Esophagus squamous epithelium (tissue), 4 donors: ENCODE measurements at regions not wholly inside any gene's neighbourhood (a gene's known extent, or its start where the extent isn't known, plus 50 kb on each side); places are given as distances from the start of the nearest gene placed in this dataset.

ENCODE experiments used
- POLR2A ChIP-seq, 4 donors: fragments of 450-650 bp; IDR thresholded peaks; one replicate each; pipeline ENCODE4 v1.6.1; 2017; ENCODE audit warnings: antibody characterized with exemption in 4 of 4, mild to moderate bottlenecking in 4 of 4, moderate library complexity in 3 of 4
- TF ChIP-seq, protein P1 (sequence below), 6 experiments: fragments of 450-650 bp in 4 of 6; fragments of 200-600 bp in 2 of 6; sonication (generic) in 2 of 6; IDR thresholded peaks; one replicate each; pipeline ENCODE4 v1.5.1; 2016 to 2019; ENCODE audit warnings: antibody characterized with exemption in 6 of 6, mild to moderate bottlenecking in 4 of 6, moderate library complexity in 4 of 6

- no peak for TF ChIP-seq POLR2A (IDR thresholded peaks at IDR 0.05)
- TF ChIP-seq, protein P1, sequence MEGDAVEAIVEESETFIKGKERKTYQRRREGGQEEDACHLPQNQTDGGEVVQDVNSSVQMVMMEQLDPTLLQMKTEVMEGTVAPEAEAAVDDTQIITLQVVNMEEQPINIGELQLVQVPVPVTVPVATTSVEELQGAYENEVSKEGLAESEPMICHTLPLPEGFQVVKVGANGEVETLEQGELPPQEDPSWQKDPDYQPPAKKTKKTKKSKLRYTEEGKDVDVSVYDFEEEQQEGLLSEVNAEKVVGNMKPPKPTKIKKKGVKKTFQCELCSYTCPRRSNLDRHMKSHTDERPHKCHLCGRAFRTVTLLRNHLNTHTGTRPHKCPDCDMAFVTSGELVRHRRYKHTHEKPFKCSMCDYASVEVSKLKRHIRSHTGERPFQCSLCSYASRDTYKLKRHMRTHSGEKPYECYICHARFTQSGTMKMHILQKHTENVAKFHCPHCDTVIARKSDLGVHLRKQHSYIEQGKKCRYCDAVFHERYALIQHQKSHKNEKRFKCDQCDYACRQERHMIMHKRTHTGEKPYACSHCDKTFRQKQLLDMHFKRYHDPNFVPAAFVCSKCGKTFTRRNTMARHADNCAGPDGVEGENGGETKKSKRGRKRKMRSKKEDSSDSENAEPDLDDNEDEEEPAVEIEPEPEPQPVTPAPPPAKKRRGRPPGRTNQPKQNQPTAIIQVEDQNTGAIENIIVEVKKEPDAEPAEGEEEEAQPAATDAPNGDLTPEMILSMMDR (IDR thresholded peaks at IDR 0.05): no peak
These were observed 1131.5 kb downstream of the PCDH18 start for GRCh38 chr4:136400829-136401228.
